ENCODE measurements at regions not wholly inside any gene's neighbourhood (a gene's known extent, or its start where the extent isn't known, plus 50 kb on each side); places are given as distances from the start of the nearest gene placed in this dataset.

DNA sequence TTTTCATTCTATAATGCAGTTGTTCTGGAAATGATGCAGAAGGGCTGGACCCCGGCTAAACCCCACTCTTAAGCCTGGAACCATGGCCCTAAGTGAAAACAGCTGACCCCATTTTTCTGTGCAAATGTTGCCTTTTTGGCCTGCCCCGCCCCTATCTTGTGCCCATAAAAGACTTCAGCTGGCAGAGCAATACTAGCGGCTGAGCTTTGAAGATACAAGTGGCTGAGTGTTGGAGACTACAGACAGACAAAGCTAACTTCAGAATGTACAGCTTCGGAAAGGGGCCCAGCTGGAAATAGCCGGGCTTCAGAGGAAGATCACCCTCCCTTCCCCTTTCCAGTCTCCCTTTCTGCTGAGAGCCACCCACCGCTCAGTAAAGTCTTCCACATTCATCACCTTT is 258.6 kb upstream of the SPTLC3 start:
- TF ChIP-seq, protein P1, sequence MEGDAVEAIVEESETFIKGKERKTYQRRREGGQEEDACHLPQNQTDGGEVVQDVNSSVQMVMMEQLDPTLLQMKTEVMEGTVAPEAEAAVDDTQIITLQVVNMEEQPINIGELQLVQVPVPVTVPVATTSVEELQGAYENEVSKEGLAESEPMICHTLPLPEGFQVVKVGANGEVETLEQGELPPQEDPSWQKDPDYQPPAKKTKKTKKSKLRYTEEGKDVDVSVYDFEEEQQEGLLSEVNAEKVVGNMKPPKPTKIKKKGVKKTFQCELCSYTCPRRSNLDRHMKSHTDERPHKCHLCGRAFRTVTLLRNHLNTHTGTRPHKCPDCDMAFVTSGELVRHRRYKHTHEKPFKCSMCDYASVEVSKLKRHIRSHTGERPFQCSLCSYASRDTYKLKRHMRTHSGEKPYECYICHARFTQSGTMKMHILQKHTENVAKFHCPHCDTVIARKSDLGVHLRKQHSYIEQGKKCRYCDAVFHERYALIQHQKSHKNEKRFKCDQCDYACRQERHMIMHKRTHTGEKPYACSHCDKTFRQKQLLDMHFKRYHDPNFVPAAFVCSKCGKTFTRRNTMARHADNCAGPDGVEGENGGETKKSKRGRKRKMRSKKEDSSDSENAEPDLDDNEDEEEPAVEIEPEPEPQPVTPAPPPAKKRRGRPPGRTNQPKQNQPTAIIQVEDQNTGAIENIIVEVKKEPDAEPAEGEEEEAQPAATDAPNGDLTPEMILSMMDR (IDR thresholded peaks at IDR 0.05), result no peak
- TF ChIP-seq POLR2A (IDR thresholded peaks at IDR 0.05), result no peak
